Right hindlimb (tissue), 1 donor: ENCODE measurements at regions not wholly inside any gene's neighbourhood (a gene's known extent, or its start where the extent isn't known, plus 50 kb on each side); places are given as distances from the start of the nearest gene placed in this dataset.
"Not testable (repeated sequence)": the region's sequence is repeated elsewhere in the genome, so short reads cannot be mapped to it uniquely, and the experiment has no call there.

Experiments used
- DNase-seq: peaks from one replicate; pipeline ENCODE4 v3.0.0-alpha.2; 2018

DNA sequence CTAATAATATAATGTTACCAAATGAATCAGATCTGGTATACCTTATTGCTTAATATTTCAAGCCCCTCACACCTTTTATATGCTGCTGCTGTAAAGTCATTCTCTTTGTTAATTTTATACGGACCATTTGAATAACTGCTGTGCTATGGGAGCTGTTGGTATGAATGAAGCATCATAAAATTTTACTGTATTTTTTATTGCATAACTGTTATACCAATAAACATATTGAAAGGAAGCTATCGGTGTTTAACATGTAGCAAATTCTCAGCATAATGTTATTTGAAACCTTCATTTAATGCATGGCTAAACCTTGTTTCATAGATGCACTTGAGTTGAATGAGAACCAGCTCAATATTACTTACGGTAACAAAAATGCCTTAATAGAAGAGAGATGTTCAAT, 1040.3 kb downstream of the SOCS6 start:
- no peak for DNase-seq

DNA sequence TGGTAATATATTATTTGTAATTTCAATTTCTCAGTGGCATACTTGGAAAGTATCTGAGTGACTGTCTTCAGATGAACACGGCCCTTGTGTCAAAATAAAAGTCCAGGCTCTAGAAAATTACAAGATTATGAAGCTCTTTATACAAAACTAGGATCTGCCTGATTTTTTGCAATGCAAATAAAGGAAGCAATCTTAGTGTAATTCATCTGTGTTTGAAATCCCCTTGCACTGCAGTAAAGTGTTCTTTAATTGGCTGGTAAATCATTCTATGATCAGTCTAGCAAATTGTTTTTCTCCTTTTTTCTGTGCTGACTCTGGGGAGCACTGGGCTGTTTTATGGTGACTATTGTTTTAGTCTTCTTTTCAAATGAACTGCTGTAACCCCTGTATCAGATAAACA, 1039.0 kb downstream of the SOCS6 start:
- DNase-seq = no peak

GRCh38 chr18:71327441-71327840, 1038.6 kb downstream of the SOCS6 start:
- DNase-seq = no peak

- DNase-seq = no peak
Observed at GRCh38 chr18:71326826-71327225, 1038.0 kb downstream of the SOCS6 start.

GRCh38 chr18:71324356-71324755, 1035.5 kb downstream of the SOCS6 start:
- DNase-seq = no peak

DNA sequence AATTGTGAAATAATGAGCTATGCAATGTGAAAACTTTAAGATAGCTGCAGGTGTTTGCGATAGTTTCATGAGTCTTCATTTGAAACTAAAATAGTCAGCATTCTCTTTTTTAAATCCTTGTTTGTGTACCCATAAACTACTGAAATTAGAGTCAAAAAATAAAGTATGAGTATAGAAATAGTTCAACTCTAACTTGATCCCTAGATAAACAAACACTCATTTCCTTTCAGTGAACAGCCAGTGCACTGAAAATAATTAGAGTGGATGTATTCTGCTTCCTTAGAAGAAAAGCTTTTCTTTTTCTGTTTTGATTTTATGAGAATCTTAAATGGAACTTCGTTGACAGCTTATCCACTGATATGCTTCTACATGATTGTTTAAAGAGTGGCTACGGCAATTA, 1033.4 kb downstream of the SOCS6 start:
- DNase-seq = no peak

DNA sequence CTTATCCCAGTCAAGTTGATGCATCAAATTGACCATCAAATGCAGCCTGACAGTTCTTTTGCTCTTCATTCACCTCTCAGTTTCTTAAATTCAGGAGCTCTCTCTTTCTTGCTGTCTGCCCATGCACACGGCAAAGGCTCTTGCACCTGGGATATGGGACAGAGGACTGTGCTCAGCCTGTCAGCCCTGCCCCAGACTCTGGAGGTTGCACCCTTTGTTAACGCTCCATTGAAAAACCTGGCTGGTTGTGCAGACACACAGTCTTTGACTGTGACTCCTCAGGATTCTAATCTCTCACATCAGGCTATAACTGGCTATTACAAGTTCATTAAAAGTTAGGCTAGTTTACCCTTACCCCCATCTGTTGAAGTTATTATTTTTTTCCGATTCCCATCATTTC, 1032.5 kb downstream of the SOCS6 start:
- DNase-seq = no peak

- no peak for DNase-seq
Observed at GRCh38 chr18:71304856-71305255, 1016.0 kb downstream of the SOCS6 start.

- DNase-seq = not testable (repeated sequence)
Observed at GRCh38 chr18:71303743-71304142, 1014.9 kb downstream of the SOCS6 start.

DNA sequence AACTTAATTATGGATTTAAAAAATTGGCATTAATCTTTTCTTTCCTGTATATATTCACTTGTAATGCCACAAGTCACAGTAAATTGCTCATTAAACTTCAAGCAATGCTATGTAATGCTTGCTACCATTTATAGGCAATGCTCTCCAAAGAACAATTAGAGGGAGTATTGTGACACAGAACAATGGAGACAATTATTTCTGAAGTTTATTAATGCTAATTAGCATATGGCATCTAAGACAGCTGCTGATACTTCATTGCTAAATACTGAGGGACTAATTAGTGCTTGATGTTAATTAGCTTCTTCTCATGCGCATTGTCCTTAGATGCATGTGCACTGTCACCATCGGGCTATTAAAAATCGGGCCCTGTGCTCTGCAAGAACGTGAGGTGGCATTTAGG, 1012.8 kb downstream of the SOCS6 start:
- DNase-seq = no peak

- not testable (repeated sequence) for DNase-seq
Observed at GRCh38 chr18:71294201-71294600, 1005.4 kb downstream of the SOCS6 start.

DNA sequence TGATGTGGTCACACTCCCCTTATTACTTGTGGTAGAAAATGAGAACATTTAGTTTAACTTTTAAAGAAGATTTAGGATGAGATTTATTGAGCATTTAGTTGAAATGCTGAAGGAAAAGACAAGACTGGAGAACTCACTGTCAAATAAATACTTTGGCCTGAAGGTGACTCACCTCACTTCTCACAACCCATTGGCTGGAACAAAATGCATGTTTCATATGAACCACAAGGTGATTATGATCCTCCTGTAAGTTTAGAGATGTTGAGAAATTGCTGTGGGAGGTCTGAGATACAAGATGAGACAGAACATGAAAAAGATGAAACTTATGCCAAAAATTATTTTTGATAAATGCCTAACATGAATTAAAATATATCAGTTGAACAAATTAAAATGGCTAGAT, 1004.5 kb downstream of the SOCS6 start:
- DNase-seq = no peak

DNA sequence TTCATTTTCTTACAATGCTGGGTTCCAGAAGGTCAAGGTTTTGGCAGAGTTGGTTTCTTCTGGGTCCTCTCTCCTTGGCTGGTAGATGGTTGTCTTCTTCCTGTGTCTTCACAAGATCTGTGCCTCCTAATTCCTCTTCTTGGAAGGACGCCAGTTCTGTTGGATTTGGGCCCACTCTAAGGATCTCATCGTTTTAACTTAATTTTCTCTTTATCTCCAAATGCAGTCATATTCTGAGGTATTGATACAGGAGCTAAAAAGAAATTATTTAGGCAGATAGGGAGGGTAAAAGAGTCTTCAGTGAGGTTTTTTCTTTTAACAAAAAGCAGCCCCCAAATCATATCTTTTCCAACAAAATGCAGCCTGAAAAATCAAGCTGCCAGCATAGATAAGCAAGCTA, 998.4 kb downstream of the SOCS6 start:
- no peak for DNase-seq

GRCh38 chr18:71252351-71252865, 963.6 kb downstream of the SOCS6 start:
- no peak for DNase-seq

GRCh38 chr18:71250191-71250590, 961.3 kb downstream of the SOCS6 start:
- DNase-seq = no peak

DNA sequence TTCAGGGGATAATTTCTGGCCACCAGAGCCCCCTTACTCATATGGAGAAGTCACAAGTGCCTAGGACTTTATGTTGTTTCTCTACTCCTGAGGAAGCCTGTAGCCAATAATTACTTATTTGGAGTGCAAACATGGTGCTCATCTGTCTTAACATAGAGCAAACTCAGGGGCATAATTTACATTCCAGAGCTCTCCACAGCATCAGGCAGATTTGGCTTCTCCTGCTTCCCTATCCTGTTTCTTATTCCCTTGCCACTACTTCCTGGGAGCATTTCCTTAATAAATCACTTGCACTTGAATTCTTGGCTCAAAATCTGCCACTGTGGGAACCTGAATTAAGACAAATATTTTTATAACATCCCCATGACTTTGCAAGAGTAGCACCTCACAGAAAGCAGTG, 960.9 kb downstream of the SOCS6 start:
- DNase-seq = no peak

- DNase-seq = no peak
Observed at GRCh38 chr18:71242981-71243380, 954.1 kb downstream of the SOCS6 start.

DNA sequence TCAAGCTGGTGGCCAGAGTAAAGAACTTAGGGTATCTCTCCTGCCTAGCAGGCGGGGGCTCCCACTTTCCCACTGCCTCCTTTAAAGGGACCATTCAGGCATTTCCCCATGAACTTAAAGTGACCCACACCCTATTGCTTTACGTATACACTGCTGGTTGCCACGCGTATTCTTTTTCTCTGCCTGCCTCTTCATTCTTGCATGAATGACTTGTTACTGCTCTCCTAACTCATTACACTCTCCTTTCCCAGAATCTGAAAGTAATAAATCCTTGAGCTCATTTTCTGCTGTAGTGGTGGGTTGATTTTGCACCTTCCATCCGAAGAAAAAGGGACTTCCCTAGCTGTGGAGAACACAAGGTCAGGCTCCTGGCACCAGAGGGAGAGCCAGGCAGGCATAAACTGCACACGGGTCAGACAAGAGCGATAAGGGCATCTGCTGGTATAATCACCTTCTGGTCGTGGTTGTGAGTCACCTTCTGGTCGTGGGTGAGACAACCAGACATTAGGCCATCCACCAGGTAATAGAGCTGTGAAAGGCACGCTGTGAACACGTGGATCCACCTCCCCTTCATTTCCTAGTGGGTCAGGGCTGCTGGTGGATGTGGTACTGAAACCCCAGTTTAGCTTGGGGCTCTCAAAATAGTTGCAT, 950.3 kb downstream of the SOCS6 start:
- no peak for DNase-seq

- DNase-seq = no peak
Observed at GRCh38 chr18:71237641-71238040, 948.8 kb downstream of the SOCS6 start.

- DNase-seq = no peak
Observed at GRCh38 chr18:71233177-71233576, 944.3 kb downstream of the SOCS6 start.

DNA sequence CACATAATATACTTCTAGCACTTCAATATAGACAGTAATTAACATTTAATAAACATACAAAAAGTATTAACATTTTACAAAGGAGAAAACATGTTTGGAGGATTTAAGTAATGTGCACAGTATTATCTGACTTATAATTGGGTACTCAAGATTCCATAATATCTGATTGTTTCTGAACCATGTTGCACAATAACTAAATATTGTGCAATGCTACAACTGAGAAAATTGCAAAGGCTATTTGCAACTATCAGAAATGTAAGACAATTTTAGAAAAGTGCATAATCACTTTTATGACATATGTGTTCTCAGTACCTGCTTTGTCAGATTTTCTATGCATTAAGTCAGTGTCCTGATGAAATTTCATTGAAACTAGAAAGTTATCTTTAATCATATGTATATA, 934.6 kb downstream of the SOCS6 start:
- DNase-seq = no peak

DNA sequence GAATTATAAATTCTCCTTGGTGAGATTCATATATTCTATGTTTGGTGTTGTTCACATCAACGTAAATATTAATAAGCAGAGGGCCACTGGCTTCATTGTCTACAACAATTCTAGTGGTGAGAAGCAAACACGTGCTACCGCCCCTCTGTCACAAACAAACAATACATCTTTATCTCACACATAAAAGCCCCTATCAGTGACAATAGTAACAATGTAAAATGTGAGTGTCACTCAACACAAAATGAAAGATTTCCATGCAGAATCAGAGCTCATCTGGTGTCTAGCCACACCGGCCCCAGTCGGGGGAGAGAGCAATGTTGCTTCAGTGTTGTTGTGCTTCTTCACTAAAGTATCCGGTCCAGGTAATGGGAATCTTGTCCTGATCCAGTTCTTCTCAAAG, 932.6 kb downstream of the SOCS6 start:
- no peak for DNase-seq

DNA sequence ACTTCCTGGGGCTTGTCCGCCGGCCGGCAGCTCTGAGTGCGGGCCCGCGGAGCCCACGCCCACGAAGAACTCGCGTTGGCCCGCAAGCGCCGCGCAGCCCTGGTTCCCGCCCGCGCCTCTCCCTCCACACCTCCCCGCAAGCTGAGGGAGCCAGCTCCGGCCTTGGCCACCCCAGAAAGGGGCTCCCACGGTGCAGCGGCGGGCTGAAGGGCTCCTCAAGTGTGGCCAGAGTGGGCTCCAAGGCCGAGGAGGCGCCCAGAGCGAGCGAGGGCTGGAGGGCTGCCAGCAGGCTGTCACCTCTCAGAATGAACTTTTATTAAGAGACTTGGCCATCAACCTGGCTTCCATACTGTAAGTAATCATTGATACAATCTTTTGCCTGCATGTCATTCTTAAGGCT, 923.9 kb downstream of the SOCS6 start:
- DNase-seq = not testable (repeated sequence)

- DNase-seq = no peak
Observed at GRCh38 chr18:71212222-71212621, 923.4 kb downstream of the SOCS6 start.

GRCh38 chr18:71209944-71210343, 921.1 kb downstream of the SOCS6 start:
- no peak for DNase-seq
